CD4-positive, alpha-beta T cell (primary cell): ENCODE measurements at regions not wholly inside any gene's neighbourhood (a gene's known extent, or its start where the extent isn't known, plus 50 kb on each side); places are given as distances from the start of the nearest gene placed in this dataset.

Experiments used
- ATAC-seq: fragments of 200-7000 bp; cut with Tn5 transposase; one replicate; pipeline ENCODE4 v1.10.0; 2022; ENCODE audit warnings: mild to moderate bottlenecking; ENCODE audit not compliant: poor library complexity
- CTCF ChIA-PET: fragments of 350-600 bp; sonication (Branson Sonifier 250); formaldehyde crosslinking; loops from one replicate; lab custom pipeline; 2021; ENCODE audit warnings: antibody characterized with exemption, inconsistent platforms; lab: Charles Lee
- POLR2A ChIA-PET: fragments of 350-600 bp; sonication (Branson Sonifier 250); formaldehyde crosslinking; loops from one replicate; lab custom pipeline; 2021; ENCODE audit warnings: antibody characterized with exemption, inconsistent platforms; lab: Charles Lee
- DNase-seq, 14 experiments: peaks; one replicate each; pipeline ENCODE4 v3.0.0-alpha.2; 2013 to 2020; ENCODE audit warnings: mixed read lengths in 2 of 14
- H3K27ac ChIP-seq, 2 donors: one replicate each; pipeline versions ENCODE4 v1.5.1 to v1.7.0; 2013; ENCODE audit warnings: low read length in 2 of 2, low read depth in 1 of 2, mild to moderate bottlenecking in 1 of 2
- H3K27me3 ChIP-seq, 2 experiments: 1 replicate in 1 of 2; 2 replicates in 1 of 2; pipeline versions ENCODE4 v1.6.1 to v1.7.0; 2013; ENCODE audit warnings: low read length in 2 of 2, control low read depth in 1 of 2, mild to moderate bottlenecking in 1 of 2, moderate library complexity in 1 of 2; ENCODE audit not compliant: insufficient read depth in 2 of 2, control insufficient read depth in 1 of 2
- H3K36me3 ChIP-seq: one replicate; pipeline ENCODE4 v1.6.1; 2013; ENCODE audit warnings: low read length, control low read depth; ENCODE audit not compliant: insufficient read depth
- H3K4me1 ChIP-seq: one replicate; pipeline ENCODE4 v1.6.1; 2013; ENCODE audit warnings: low read length, control low read depth; ENCODE audit not compliant: insufficient read depth
- H3K4me3 ChIP-seq: one replicate; pipeline ENCODE4 v1.5.1; 2013; ENCODE audit warnings: mild to moderate bottlenecking, low read length, moderate library complexity
- H3K9me3 ChIP-seq, 2 experiments: 1 replicate in 1 of 2; 2 replicates in 1 of 2; pipeline versions ENCODE4 v1.6.1 to v1.7.0; 2013; ENCODE audit warnings: low read length in 2 of 2, mild to moderate bottlenecking in 2 of 2, control low read depth in 1 of 2, moderate library complexity in 1 of 2; ENCODE audit not compliant: control insufficient read depth in 1 of 2, insufficient read depth in 1 of 2
- H3K27ac Mint-ChIP-seq: one replicate; pipeline ENCODE4 v1.8.0; 2020; ENCODE audit warnings: mixed read lengths
- H3K27me3 Mint-ChIP-seq: one replicate; pipeline ENCODE4 v1.8.0; 2021; ENCODE audit warnings: mixed read lengths
- H3K36me3 Mint-ChIP-seq: one replicate; pipeline ENCODE4 v1.8.0; 2021; ENCODE audit warnings: low read depth, mixed read lengths
- H3K4me1 Mint-ChIP-seq: one replicate; pipeline ENCODE4 v1.8.0; 2021; ENCODE audit warnings: low read depth, mixed read lengths
- H3K4me3 Mint-ChIP-seq: one replicate; pipeline ENCODE4 v1.8.0; 2020; ENCODE audit warnings: mild to moderate bottlenecking, mixed read lengths
- H3K9me3 Mint-ChIP-seq: one replicate; pipeline ENCODE4 v1.8.0; 2020; ENCODE audit warnings: mixed read lengths
- intact Hi-C, 2 experiments: fragments of 100-400 bp; cut with DNase I in 1 of 2; cut with micrococcal nuclease in 1 of 2; formaldehyde crosslinking; loops; one replicate each; pipeline versions ENCODE4 v1.15.1 to v1.9.0; 2023 to 2025; cut with DNase I, micrococcal nuclease
- TF ChIP-seq, protein P1 (sequence below): fragments of 200-600 bp; IDR thresholded peaks from one replicate; pipeline ENCODE4 v1.8.0; 2022; ENCODE audit warnings: antibody characterized with exemption, mild to moderate bottlenecking

DNA sequence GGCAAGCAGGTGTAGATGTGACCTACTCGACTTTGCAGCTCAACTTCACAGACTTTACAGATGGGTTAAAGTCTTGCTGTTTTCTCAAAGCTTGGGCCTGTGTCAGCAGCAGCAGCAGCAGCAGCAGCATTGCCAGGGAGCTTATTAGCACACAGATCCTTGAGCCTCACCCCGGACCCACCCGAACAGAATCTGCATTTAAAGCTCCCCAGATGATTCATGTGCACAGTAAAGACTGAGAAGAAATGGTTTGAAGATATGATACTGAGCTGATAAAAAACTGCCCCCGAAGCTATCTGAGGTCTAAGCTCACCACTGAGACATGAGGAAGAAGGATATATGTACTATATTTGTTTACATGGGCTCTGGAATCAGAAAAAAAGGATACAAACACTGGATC, 231.7 kb downstream of the ARPP21 start:
- POLR2A ChIA-PET, result no interaction called here
- no peak for ATAC-seq

DNA sequence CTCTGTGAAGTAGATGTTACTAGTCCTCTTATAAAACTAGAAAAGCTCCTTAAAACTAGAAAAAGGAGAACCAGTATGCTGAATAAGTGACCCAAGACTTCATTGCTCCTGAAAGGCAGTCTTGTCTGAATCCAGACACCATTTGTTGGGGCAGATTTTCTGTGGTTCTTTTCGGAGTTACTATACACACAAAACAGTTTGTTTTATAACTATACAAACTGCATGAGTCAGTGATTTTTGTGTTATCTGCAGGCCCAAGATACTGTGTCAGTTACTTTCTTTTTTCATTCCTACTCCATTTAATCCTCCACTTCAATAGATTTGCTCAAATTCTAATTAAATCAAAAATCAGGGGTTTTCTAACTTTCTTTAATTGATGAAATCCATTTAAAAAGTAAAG, 244.6 kb downstream of the ARPP21 start:
- CTCF ChIA-PET, result no interaction called here
- H3K36me3 ChIP-seq, result no peaks in the 10 kb centered on the region

More for the DNA sequence above, 231.7 kb downstream of the ARPP21 start:
- intact Hi-C loops, result no loop called here
- Mint-ChIP-seq H3K4me3 (no peak overlapping the region), H3K36me3 (no peaks in the 10 kb centered on the region), H3K27ac (no peak overlapping the region), H3K27me3 (no peaks in the 10 kb centered on the region), H3K9me3 (no peaks in the 10 kb centered on the region), H3K4me1 (no peaks in the 10 kb centered on the region)
- no peaks in the 10 kb centered on the region for H3K4me1 ChIP-seq
- CTCF ChIA-PET, result no interaction called here
- no peaks in the 10 kb centered on the region for H3K9me3 ChIP-seq
- TF ChIP-seq, protein P1, sequence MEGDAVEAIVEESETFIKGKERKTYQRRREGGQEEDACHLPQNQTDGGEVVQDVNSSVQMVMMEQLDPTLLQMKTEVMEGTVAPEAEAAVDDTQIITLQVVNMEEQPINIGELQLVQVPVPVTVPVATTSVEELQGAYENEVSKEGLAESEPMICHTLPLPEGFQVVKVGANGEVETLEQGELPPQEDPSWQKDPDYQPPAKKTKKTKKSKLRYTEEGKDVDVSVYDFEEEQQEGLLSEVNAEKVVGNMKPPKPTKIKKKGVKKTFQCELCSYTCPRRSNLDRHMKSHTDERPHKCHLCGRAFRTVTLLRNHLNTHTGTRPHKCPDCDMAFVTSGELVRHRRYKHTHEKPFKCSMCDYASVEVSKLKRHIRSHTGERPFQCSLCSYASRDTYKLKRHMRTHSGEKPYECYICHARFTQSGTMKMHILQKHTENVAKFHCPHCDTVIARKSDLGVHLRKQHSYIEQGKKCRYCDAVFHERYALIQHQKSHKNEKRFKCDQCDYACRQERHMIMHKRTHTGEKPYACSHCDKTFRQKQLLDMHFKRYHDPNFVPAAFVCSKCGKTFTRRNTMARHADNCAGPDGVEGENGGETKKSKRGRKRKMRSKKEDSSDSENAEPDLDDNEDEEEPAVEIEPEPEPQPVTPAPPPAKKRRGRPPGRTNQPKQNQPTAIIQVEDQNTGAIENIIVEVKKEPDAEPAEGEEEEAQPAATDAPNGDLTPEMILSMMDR, result no peak
- no peaks in the 10 kb centered on the region for H3K36me3 ChIP-seq
- H3K27ac ChIP-seq, result no peak overlapping the region
- H3K27me3 ChIP-seq, result no peaks in the 10 kb centered on the region
- H3K4me3 ChIP-seq, result no peak overlapping the region
- no peak for DNase-seq

DNA sequence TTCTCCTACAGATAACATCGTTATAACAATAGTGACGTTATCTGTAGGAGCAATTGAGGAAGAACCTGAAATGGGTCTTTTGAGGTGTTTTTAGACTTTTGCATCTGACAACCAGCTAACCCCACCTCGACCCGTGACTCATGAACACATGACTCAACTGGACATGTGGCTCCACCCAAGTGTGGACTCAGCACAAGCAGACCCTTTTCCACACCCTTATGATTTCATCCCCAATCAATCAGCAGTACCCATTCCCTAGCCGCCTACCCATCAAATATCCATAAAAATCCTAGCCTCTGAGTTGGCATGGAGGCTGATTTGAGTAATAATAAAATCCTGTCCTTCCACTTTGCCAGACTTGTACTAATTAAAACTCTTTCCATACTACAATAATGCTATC, 255.4 kb downstream of the ARPP21 start:
- Histone ChIP-seq H3K27me3 (no peaks in the 10 kb centered on the region), H3K27ac (no peak overlapping the region), H3K9me3 (no peaks in the 10 kb centered on the region), H3K36me3 (no peaks in the 10 kb centered on the region), H3K4me1 (no peaks in the 10 kb centered on the region), H3K4me3 (no peak overlapping the region)
- ChIA-PET POLR2A (no interaction called here), CTCF (no interaction called here)
- Mint-ChIP-seq H3K27ac (no peak overlapping the region), H3K27me3 (no peaks in the 10 kb centered on the region), H3K36me3 (no peaks in the 10 kb centered on the region), H3K4me1 (no peaks in the 10 kb centered on the region), H3K4me3 (no peak overlapping the region), H3K9me3 (no peaks in the 10 kb centered on the region)
- ATAC-seq (no peak), DNase-seq (no peak)
- intact Hi-C loops, result no loop called here
- TF ChIP-seq, protein P1, result no peak

More for the DNA sequence above, 244.6 kb downstream of the ARPP21 start:
- TF ChIP-seq, protein P1, result no peak
- H3K4me3 Mint-ChIP-seq, result no peak overlapping the region
- H3K27ac ChIP-seq, result no peak overlapping the region
- no peaks in the 10 kb centered on the region for H3K4me1 Mint-ChIP-seq
- H3K36me3 Mint-ChIP-seq, result no peaks in the 10 kb centered on the region
- no peaks in the 10 kb centered on the region for H3K27me3 Mint-ChIP-seq
- ATAC-seq (no peak), DNase-seq (no peak)
- no peaks in the 10 kb centered on the region for H3K27me3 ChIP-seq
- H3K27ac Mint-ChIP-seq, result no peak overlapping the region
- no peaks in the 10 kb centered on the region for H3K4me1 ChIP-seq
- no peak overlapping the region for H3K4me3 ChIP-seq
- intact Hi-C loops, result no loop called here
- H3K9me3 ChIP-seq, result peaks cover 4 to 12% of the 10 kb centered on the region in 2 experiments
- peaks cover 8% of the 10 kb centered on the region for H3K9me3 Mint-ChIP-seq
- POLR2A ChIA-PET, result no interaction called here
